ENCODE measurements at regions not wholly inside any gene's neighbourhood (a gene's known extent, or its start where the extent isn't known, plus 50 kb on each side); places are given as distances from the start of the nearest gene placed in this dataset.

DNA sequence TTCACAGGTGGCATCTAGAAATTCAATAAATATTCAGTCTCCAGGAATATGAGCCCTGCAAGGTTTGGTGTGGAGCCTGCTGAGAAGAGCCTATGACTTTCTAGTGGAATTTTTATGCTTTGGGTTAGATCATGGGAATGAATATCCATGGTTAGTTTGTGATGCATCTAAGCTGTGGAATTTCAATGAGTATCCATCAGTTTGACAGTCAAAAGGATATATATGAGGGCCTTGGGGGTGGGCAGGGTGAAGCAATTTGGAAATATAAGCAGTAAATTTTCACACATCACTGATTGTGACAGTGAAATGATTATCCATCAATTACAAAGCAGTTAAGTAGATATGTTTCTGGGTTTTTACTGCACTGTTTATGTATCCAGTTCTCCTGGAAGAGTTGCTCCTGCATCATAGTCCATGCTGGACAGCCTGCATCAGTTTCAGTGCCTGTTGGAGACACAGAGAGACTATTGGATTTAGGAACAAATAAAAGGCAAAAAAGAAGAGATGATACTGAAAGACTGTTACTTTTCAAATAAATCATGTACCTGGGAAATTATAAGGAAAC is 530.8 kb downstream of the MFSD1 start:
- no peak for TF ChIP-seq POLR2A (IDR thresholded peaks at IDR 0.05; ENCODE audit: low read depth, low read length)
- no peak for TF ChIP-seq POLR2AphosphoS5 (IDR thresholded peaks at IDR 0.05; ENCODE audit: low read depth, low read length)
- no peak for TF ChIP-seq TAF1 (IDR thresholded peaks at IDR 0.05; ENCODE audit: low read depth, low read length)
